ENCODE measurements at regions not wholly inside any gene's neighbourhood (a gene's known extent, or its start where the extent isn't known, plus 50 kb on each side); places are given as distances from the start of the nearest gene placed in this dataset.

GRCh38 chr10:33412241-33412640, 77.8 kb upstream of the NRP1 start:
- ATAC-seq (replicated peaks) (no peak), DNase-seq (no peak)
- Mint-ChIP-seq H3K4me1 (ENCODE audit: low read depth in 2 of 2) (no peaks in the 10 kb centered on the region), H3K27ac (no peak overlapping the region), H3K36me3 (ENCODE audit: insufficient read depth) (no peaks in the 10 kb centered on the region), H3K27me3 (peaks cover 35 to 60% of the 10 kb centered on the region in 2 donors), H3K4me3 (no peak overlapping the region), H3K9me3 (no peaks in the 10 kb centered on the region)

- no peak for ATAC-seq (replicated peaks)
- Mint-ChIP-seq H3K36me3 (ENCODE audit: insufficient read depth) (no peaks in the 10 kb centered on the region), H3K4me3 (no peak overlapping the region), H3K9me3 (peaks cover 0 to 4% of the 10 kb centered on the region in 2 donors), H3K27ac (no peak overlapping the region), H3K27me3 (peaks cover 40 to 69% of the 10 kb centered on the region in 2 donors), H3K4me1 (ENCODE audit: low read depth in 2 of 2) (no peaks in the 10 kb centered on the region)
- DNase-seq: no peak
These were observed 76.4 kb upstream of the NRP1 start for GRCh38 chr10:33410860-33411234.

- no peak overlapping the region for H3K4me3 Mint-ChIP-seq
- H3K27ac Mint-ChIP-seq: no peak overlapping the region
- DNase-seq (no peak), ATAC-seq (replicated peaks) (no peak)
- H3K9me3 Mint-ChIP-seq: peaks cover 0 to 4% of the 10 kb centered on the region in 2 donors
- no peaks in the 10 kb centered on the region for H3K36me3 Mint-ChIP-seq (ENCODE audit: insufficient read depth)
- no peaks in the 10 kb centered on the region for H3K4me1 Mint-ChIP-seq (ENCODE audit: low read depth in 2 of 2)
- peaks cover 45 to 69% of the 10 kb centered on the region in 2 donors for H3K27me3 Mint-ChIP-seq
These were observed 75.8 kb upstream of the NRP1 start for GRCh38 chr10:33410096-33410859.

GRCh38 chr10:33406596-33406995, 72.1 kb upstream of the NRP1 start:
- H3K9me3 Mint-ChIP-seq: peaks cover 0 to 4% of the 10 kb centered on the region in 2 donors
- H3K27me3 Mint-ChIP-seq: peaks cover 50 to 61% of the 10 kb centered on the region in 2 donors
- H3K36me3 Mint-ChIP-seq (ENCODE audit: insufficient read depth): no peaks in the 10 kb centered on the region
- H3K27ac Mint-ChIP-seq: no peak overlapping the region
- DNase-seq (no peak), ATAC-seq (replicated peaks) (no peak)
- no peak overlapping the region for H3K4me3 Mint-ChIP-seq
- no peaks in the 10 kb centered on the region for H3K4me1 Mint-ChIP-seq (ENCODE audit: low read depth in 2 of 2)

- ATAC-seq (replicated peaks) (no peak), DNase-seq (no peak)
- no peaks in the 10 kb centered on the region for H3K36me3 Mint-ChIP-seq (ENCODE audit: insufficient read depth)
- no peak overlapping the region for H3K27ac Mint-ChIP-seq
- H3K27me3 Mint-ChIP-seq: peaks cover 29 to 34% of the 10 kb centered on the region in 2 donors
- no peak overlapping the region for H3K4me3 Mint-ChIP-seq
- H3K9me3 Mint-ChIP-seq: peaks cover 0 to 4% of the 10 kb centered on the region in 2 donors
- no peaks in the 10 kb centered on the region for H3K4me1 Mint-ChIP-seq (ENCODE audit: low read depth in 2 of 2)
These were observed 68.0 kb upstream of the NRP1 start for GRCh38 chr10:33402220-33403073.

GRCh38 chr10:33401300-33401699, 66.8 kb upstream of the NRP1 start:
- ATAC-seq (replicated peaks): no peak
- Mint-ChIP-seq H3K36me3 (ENCODE audit: insufficient read depth) (no peaks in the 10 kb centered on the region), H3K9me3 (no peaks in the 10 kb centered on the region), H3K4me1 (ENCODE audit: low read depth in 2 of 2) (no peaks in the 10 kb centered on the region), H3K4me3 (no peak overlapping the region), H3K27ac (no peak overlapping the region), H3K27me3 (peaks cover 23 to 26% of the 10 kb centered on the region in 2 donors)
- DNase-seq: no peak

- Mint-ChIP-seq H3K4me3 (no peak overlapping the region), H3K9me3 (no peaks in the 10 kb centered on the region), H3K27me3 (peaks cover 13 to 23% of the 10 kb centered on the region in 2 donors), H3K4me1 (ENCODE audit: low read depth in 2 of 2) (no peaks in the 10 kb centered on the region), H3K27ac (no peak overlapping the region), H3K36me3 (ENCODE audit: insufficient read depth) (no peaks in the 10 kb centered on the region)
- DNase-seq (no peak), ATAC-seq (replicated peaks) (no peak)
These were observed 64.3 kb upstream of the NRP1 start for GRCh38 chr10:33398796-33399195.

- no peaks in the 10 kb centered on the region for H3K4me1 Mint-ChIP-seq (ENCODE audit: low read depth in 2 of 2)
- no peak overlapping the region for H3K4me3 Mint-ChIP-seq
- peaks cover 4 to 9% of the 10 kb centered on the region in 2 donors for H3K27me3 Mint-ChIP-seq
- H3K9me3 Mint-ChIP-seq: no peaks in the 10 kb centered on the region
- H3K36me3 Mint-ChIP-seq (ENCODE audit: insufficient read depth): no peaks in the 10 kb centered on the region
- no peak overlapping the region for H3K27ac Mint-ChIP-seq
- ATAC-seq (replicated peaks) (no peak), DNase-seq (no peak)
These were observed 62.5 kb upstream of the NRP1 start for GRCh38 chr10:33396938-33397337.

GRCh38 chr10:33396279-33396678, 61.8 kb upstream of the NRP1 start:
- no peak overlapping the region for H3K4me3 Mint-ChIP-seq
- H3K4me1 Mint-ChIP-seq (ENCODE audit: low read depth in 2 of 2): no peaks in the 10 kb centered on the region
- ATAC-seq (replicated peaks) (no peak), DNase-seq (no peak)
- no peak overlapping the region for H3K27ac Mint-ChIP-seq
- H3K36me3 Mint-ChIP-seq (ENCODE audit: insufficient read depth): no peaks in the 10 kb centered on the region
- peaks cover 4 to 9% of the 10 kb centered on the region in 2 donors for H3K27me3 Mint-ChIP-seq
- no peaks in the 10 kb centered on the region for H3K9me3 Mint-ChIP-seq

- Mint-ChIP-seq H3K27ac (no peak overlapping the region), H3K27me3 (peaks cover 4 to 5% of the 10 kb centered on the region in 2 donors), H3K4me3 (no peak overlapping the region), H3K9me3 (no peaks in the 10 kb centered on the region), H3K36me3 (ENCODE audit: insufficient read depth) (no peaks in the 10 kb centered on the region), H3K4me1 (ENCODE audit: low read depth in 2 of 2) (no peaks in the 10 kb centered on the region)
- no peak for ATAC-seq (replicated peaks)
- DNase-seq: no peak
These were observed 60.7 kb upstream of the NRP1 start for GRCh38 chr10:33395201-33395600.

- Mint-ChIP-seq H3K9me3 (no peaks in the 10 kb centered on the region), H3K27me3 (peaks cover 19 to 30% of the 10 kb centered on the region in 2 donors), H3K27ac (no peak overlapping the region), H3K4me1 (ENCODE audit: low read depth in 2 of 2) (no peaks in the 10 kb centered on the region), H3K4me3 (no peak overlapping the region), H3K36me3 (ENCODE audit: insufficient read depth) (no peaks in the 10 kb centered on the region)
- ATAC-seq (replicated peaks) (no peak), DNase-seq (no peak)
These were observed 58.2 kb upstream of the NRP1 start for GRCh38 chr10:33392706-33393105.

- ATAC-seq (replicated peaks) (no peak), DNase-seq (no peak)
- Mint-ChIP-seq H3K27me3 (peaks cover 15 to 37% of the 10 kb centered on the region in 2 donors), H3K9me3 (no peaks in the 10 kb centered on the region), H3K36me3 (ENCODE audit: insufficient read depth) (no peaks in the 10 kb centered on the region), H3K27ac (no peak overlapping the region), H3K4me3 (no peak overlapping the region), H3K4me1 (ENCODE audit: low read depth in 2 of 2) (no peaks in the 10 kb centered on the region)
These were observed 57.4 kb upstream of the NRP1 start for GRCh38 chr10:33391611-33392465.

GRCh38 chr10:33390046-33390445, 55.6 kb upstream of the NRP1 start:
- ATAC-seq (replicated peaks): no peak
- no peaks in the 10 kb centered on the region for H3K36me3 Mint-ChIP-seq (ENCODE audit: insufficient read depth)
- H3K27ac Mint-ChIP-seq: no peak overlapping the region
- H3K9me3 Mint-ChIP-seq: no peaks in the 10 kb centered on the region
- DNase-seq: no peak
- H3K4me1 Mint-ChIP-seq (ENCODE audit: low read depth in 2 of 2): no peaks in the 10 kb centered on the region
- no peak overlapping the region for H3K4me3 Mint-ChIP-seq
- peaks cover 15 to 55% of the 10 kb centered on the region in 2 donors for H3K27me3 Mint-ChIP-seq

Measured in effector memory CD8-positive, alpha-beta T cell (primary cell).